HUES6 (cell line): ENCODE measurements at regions not wholly inside any gene's neighbourhood (a gene's known extent, or its start where the extent isn't known, plus 50 kb on each side); places are given as distances from the start of the nearest gene placed in this dataset.

Experiments used
- H3K27ac ChIP-seq: 2 replicates; pipeline ENCODE4 v1.7.0; 2013; ENCODE audit warnings: low read depth, mild to moderate bottlenecking, low read length, inconsistent platforms
- H3K27me3 ChIP-seq: 2 replicates; pipeline ENCODE4 v1.6.1; 2013; ENCODE audit warnings: low read length; ENCODE audit not compliant: control insufficient read depth, insufficient read depth
- H3K36me3 ChIP-seq: 2 replicates; pipeline ENCODE4 v1.6.1; 2013; ENCODE audit warnings: low read length; ENCODE audit not compliant: control insufficient read depth, insufficient read depth
- H3K4me1 ChIP-seq: 2 replicates; pipeline ENCODE4 v1.6.1; 2013; ENCODE audit warnings: low read length; ENCODE audit not compliant: control insufficient read depth, insufficient read depth
- H3K4me3 ChIP-seq: 2 replicates; pipeline ENCODE4 v1.5.1; 2013; ENCODE audit warnings: low read depth, low read length
- H3K9ac ChIP-seq: one replicate; pipeline ENCODE4 v1.6.1; 2013; ENCODE audit warnings: mild to moderate bottlenecking, low read length
- H3K9me3 ChIP-seq: 2 replicates; pipeline ENCODE4 v1.6.1; 2013; ENCODE audit warnings: low read depth, low read length; ENCODE audit not compliant: control insufficient read depth, insufficient read depth

DNA sequence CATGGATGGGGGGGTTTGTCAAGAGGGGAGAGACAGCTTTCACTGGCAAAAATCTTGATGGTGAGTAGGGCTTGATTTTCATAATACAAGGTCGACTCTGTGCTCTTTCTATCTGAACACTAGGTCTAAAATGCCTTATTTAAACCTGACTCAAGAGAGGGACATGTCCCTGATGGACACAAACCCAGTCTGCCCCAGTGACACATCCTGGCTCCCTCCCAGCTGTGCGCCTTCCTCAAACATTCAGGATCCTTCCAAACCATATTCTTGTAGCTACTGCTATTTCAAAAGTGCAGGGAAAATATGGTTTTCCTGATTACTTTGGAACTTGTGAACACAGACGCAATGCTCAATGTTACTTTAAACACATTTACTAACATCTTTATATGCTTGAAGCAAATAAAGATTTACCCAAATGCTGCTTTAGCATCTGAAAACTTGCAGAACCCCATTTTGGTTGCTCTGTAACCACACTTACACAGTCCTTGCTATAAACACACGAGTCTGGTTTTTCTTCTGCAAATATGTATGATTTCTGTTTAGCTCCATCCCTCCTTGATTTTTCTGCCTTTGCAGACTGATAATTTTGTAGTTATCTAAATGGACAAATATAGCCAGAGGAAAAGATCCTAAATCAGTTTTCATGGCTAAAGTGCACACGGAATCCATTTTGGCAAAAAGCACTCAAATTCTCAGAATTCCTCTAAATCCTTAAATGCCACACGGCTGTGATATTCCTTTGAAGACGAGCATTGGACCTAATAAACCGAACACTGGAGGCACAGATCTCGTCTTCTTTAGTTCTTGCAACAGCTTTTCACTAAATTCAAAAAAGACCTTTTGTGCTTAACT, 499.9 kb upstream of the ZFHX3 start:
- Histone ChIP-seq H3K9ac (no peak overlapping the region), H3K9me3 (no peaks in the 10 kb centered on the region), H3K36me3 (no peaks in the 10 kb centered on the region), H3K4me1 (0 out of 2 replicates have a peak, but pooled peaks cover 11% of the 10 kb centered on the region), H3K4me3 (no peak overlapping the region), H3K27me3 (no peaks in the 10 kb centered on the region), H3K27ac (no peak overlapping the region)

DNA sequence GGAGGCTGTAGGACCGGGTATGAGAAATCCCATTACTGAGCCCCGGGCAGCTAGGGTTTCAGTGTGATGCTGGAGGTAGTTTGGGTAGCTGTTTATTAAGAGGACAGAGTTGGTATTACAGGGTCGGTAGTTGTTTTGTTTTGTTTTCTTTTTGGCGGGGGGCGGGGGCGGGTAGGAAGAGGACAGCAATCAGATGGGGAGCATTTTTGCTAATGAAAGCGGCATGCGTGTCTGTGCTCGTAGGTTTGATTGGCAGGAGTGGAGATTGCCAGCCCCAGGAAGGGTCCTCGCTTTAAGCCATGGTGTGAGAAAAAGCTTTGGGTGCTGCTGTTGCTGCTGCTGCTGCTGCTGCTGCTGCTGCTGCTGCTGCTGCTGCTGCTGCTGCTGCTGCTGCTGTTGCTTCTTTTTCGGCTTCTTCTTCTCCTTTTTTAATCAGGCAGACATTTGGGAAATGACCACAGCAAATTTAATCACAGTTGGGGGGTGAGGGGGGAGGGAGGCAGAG, 498.5 kb upstream of the ZFHX3 start:
- Histone ChIP-seq H3K4me3 (no peak overlapping the region), H3K9me3 (no peaks in the 10 kb centered on the region), H3K36me3 (no peaks in the 10 kb centered on the region), H3K9ac (no peak overlapping the region), H3K27ac (no peak overlapping the region), H3K27me3 (no peaks in the 10 kb centered on the region), H3K4me1 (0 out of 2 replicates have a peak, but pooled peaks cover 11% of the 10 kb centered on the region)

DNA sequence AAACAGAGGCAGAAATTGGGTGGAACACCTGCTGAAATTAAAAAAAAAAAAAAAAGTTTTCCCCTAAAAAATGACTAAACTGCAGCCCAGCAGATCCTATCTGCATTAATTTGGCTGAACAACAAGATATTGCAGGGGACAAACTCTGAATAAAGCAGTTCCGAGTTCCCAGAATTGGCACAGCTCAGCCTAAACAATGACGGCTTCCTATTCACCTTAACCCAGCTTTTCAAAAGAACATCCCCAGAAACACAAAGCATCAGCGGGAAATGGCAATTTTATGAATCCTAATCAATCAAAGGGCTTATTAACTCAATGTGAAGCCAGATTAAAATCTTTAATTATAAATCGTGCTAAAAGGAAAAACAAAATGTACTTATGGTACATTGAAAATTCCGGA, 497.8 kb upstream of the ZFHX3 start:
- H3K4me3 ChIP-seq, result no peak overlapping the region
- no peaks in the 10 kb centered on the region for H3K27me3 ChIP-seq
- H3K9me3 ChIP-seq, result no peaks in the 10 kb centered on the region
- no peak overlapping the region for H3K9ac ChIP-seq
- no peak overlapping the region for H3K27ac ChIP-seq
- no peaks in the 10 kb centered on the region for H3K36me3 ChIP-seq
- H3K4me1 ChIP-seq, result 0 out of 2 replicates have a peak, but pooled peaks cover 11% of the 10 kb centered on the region

DNA sequence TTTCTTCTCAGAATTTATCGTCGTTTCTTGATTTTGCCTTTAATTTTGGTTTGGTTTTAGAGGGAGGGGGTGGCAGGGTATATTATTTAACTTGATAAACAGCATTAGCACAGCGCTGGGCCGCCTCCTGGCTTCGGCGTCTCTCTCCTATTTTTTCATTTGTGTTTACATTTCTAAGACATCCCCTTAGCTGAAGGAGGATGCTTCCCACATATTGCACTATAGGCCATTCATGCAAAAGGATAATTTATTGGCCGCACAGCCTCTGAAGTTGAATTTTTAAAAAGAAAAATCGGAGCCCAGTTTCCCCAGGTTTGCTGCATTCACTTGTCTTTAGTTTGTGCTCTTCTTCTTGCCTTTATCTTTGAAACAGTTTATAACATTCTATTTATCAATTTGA, 497.4 kb upstream of the ZFHX3 start:
- Histone ChIP-seq H3K9me3 (no peaks in the 10 kb centered on the region), H3K9ac (no peak overlapping the region), H3K36me3 (no peaks in the 10 kb centered on the region), H3K27ac (no peak overlapping the region), H3K27me3 (no peaks in the 10 kb centered on the region), H3K4me3 (no peak overlapping the region), H3K4me1 (0 out of 2 replicates have a peak, but pooled peaks cover 11% of the 10 kb centered on the region)

DNA sequence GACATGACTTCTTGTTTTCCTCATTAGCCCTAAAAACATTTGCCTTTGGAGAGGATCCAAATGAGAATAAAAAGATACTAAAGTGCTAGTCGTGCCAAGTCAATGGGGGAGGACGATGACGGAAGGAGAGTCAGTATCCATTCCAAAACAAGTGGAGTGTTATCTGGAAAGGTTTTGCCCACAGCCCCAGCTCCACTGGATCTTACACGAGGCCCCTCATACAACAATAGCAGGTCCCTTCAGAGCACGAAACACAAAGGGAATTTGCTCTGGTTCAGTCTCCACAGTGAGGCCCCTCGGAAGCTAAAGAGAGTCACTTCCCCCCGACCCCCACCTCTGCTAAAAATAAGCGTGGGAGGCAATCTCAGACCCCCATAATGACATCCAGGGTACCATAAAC, 496.9 kb upstream of the ZFHX3 start:
- no peaks in the 10 kb centered on the region for H3K27me3 ChIP-seq
- no peak overlapping the region for H3K4me3 ChIP-seq
- no peak overlapping the region for H3K9ac ChIP-seq
- H3K27ac ChIP-seq, result no peak overlapping the region
- H3K36me3 ChIP-seq, result no peaks in the 10 kb centered on the region
- H3K4me1 ChIP-seq, result 0 out of 2 replicates have a peak, but pooled peaks cover 11% of the 10 kb centered on the region
- H3K9me3 ChIP-seq, result no peaks in the 10 kb centered on the region

DNA sequence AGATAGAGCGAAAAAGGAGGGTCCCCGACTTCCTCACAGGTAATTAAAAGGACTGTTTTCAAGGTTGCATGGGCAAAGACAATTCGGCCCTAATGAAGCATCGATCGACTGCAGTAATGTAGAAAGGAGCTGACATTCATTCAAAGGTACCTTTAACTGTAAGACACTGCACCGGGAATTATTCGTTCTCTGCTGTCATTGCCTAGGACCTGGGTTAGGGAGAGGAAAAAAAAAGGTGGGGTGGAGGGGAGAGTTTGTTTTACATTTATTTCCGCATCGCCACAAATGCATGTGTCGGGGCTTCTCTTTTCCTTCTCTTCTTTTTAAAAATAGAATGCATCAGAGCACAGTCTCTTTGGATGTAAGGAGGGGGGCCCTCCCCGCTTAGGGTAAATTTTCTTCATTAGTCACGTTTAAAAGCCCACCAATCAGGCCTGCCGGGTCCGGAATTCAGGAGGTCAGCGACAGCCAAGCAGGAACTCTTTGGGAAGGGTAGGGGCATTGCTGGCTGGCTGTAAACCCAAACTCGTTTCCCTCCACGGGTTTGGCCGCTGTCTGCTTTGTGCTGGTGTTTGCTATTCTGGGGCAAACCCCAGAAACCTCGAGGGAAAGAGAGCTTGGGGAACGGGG, 496.2 kb upstream of the ZFHX3 start:
- Histone ChIP-seq H3K27me3 (no peaks in the 10 kb centered on the region), H3K4me3 (no peak overlapping the region)

DNA sequence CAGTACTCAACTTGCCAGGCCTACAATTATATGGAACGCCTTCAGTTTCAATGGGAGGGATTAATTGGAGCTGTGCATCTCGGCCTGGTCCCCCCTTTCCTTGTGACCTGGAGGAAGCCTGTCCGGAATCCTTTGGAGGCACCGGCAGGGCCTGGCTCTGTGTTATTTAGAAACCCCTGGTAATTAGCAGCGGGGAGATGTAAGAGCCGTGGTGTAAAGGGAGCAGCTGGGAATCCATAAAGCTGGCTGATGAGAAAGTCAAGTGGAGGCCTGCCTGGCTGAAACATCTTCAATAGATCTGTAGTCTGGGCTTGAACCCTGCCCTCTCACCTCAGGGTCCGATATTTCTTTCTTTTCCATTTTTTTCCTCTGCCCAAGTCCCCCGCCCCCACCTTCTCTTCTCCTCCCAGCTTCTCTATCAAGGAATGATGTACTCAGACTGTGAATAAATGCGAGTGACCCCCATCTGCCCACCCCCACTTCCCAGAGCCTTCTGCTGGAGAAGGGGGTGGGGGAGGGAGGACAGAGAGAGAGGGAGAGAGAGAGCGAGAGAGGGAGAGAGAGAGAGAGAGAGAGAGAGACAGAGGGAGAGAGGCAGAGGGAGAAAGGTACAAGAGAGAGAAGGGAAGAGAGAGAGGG, 495.5 kb upstream of the ZFHX3 start:
- Histone ChIP-seq H3K9ac (no peak overlapping the region), H3K9me3 (no peaks in the 10 kb centered on the region), H3K36me3 (no peaks in the 10 kb centered on the region), H3K27ac (no peak overlapping the region), H3K27me3 (no peaks in the 10 kb centered on the region), H3K4me1 (0 out of 2 replicates have a peak, but pooled peaks cover 11% of the 10 kb centered on the region), H3K4me3 (no peak overlapping the region)

More for the DNA sequence above, 496.2 kb upstream of the ZFHX3 start:
- H3K27ac ChIP-seq, result no peak overlapping the region
- no peak overlapping the region for H3K9ac ChIP-seq
- H3K36me3 ChIP-seq, result no peaks in the 10 kb centered on the region
- H3K9me3 ChIP-seq, result no peaks in the 10 kb centered on the region
- H3K4me1 ChIP-seq, result 0 out of 2 replicates have a peak, but pooled peaks cover 11% of the 10 kb centered on the region

DNA sequence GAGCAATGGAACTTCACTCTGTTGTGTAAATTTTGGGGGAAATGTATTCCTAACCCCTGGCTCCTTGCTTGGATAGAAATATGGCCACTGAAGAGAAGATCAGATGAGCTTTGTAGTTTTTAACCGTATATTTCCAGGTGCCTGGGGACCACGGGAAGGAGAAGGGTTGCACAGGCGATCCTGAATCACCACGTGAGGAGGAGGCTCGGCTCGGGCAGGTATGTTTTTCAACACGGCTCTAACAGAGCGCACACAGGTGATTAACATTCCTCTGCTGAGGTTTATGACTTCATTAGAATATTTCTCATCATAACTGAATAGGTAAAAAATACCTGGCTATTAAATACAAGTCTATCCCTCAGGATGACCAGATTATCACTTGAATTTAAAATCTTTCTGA, 495.0 kb upstream of the ZFHX3 start:
- 0 out of 2 replicates have a peak, but pooled peaks cover 11% of the 10 kb centered on the region for H3K4me1 ChIP-seq
- H3K9me3 ChIP-seq, result no peaks in the 10 kb centered on the region
- H3K27me3 ChIP-seq, result no peaks in the 10 kb centered on the region
- H3K4me3 ChIP-seq, result no peak overlapping the region
- H3K36me3 ChIP-seq, result no peaks in the 10 kb centered on the region
- H3K27ac ChIP-seq, result no peak overlapping the region
- no peak overlapping the region for H3K9ac ChIP-seq

DNA sequence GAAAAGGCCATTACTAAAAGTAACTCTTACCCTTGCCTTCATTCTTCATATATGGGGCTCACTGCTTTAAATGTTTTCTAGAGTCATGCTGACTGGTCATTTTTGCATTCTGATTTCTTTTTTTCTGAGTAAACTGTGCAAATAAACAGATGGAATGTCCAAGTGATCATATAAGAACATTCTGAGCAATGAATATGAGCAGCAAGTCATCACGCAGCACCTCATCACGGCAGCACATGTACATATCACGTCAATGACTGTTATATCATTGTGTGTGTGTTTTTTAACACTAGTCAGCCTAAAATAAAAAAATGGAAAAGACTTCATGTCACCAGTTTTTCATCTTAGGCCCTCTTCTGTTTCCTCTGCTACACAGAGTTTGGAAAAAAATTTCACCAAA, 490.0 kb upstream of the ZFHX3 start:
- H3K36me3 ChIP-seq, result no peaks in the 10 kb centered on the region
- no peaks in the 10 kb centered on the region for H3K4me1 ChIP-seq
- H3K9me3 ChIP-seq, result no peaks in the 10 kb centered on the region
- no peak overlapping the region for H3K9ac ChIP-seq
- no peak overlapping the region for H3K27ac ChIP-seq
- no peaks in the 10 kb centered on the region for H3K27me3 ChIP-seq
- H3K4me3 ChIP-seq, result no peak overlapping the region

DNA sequence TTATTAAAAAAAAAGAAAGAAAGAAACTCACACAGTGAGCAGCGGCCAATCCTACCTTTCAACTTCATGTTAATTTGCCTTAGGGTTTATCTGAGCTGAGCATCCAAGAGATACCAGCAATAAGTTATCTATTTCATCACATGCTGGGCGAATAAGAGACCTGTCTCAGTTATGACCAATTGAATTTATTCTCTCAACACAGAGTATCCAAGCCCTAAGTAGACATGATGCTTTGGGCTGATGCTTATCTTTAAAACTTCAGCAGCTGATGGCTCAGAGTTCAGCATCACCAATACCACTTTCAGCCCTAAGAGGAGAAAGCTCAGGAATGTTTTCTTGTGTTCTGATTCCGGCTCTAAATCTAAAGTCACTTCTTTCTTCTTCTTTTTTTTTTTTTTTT, 489.0 kb upstream of the ZFHX3 start:
- Histone ChIP-seq H3K27ac (no peak overlapping the region), H3K9me3 (no peaks in the 10 kb centered on the region), H3K4me1 (no peaks in the 10 kb centered on the region), H3K9ac (no peak overlapping the region), H3K27me3 (no peaks in the 10 kb centered on the region), H3K36me3 (no peaks in the 10 kb centered on the region), H3K4me3 (no peak overlapping the region)

DNA sequence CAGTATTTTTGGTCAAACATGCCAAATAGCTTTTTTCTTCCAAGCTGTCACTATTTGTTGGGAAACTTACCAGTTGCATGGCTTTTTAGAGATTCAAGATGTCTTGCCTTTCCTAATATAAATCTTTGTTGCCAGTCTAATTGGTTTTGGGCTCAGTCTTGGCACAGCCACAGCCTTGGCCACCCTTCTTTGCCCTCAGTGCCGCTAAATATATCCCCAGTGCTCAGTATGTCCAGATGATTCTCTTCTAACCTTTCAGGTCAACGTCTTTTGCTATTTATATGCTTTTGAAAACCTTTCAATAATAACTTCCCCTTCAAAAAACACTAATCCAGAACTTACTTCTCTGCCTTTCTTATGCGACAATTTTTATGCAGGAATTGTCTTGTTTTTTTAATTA, 483.1 kb upstream of the ZFHX3 start:
- H3K36me3 ChIP-seq, result no peaks in the 10 kb centered on the region
- no peak overlapping the region for H3K27ac ChIP-seq
- H3K4me3 ChIP-seq, result no peak overlapping the region
- no peaks in the 10 kb centered on the region for H3K9me3 ChIP-seq
- H3K27me3 ChIP-seq, result no peaks in the 10 kb centered on the region
- H3K4me1 ChIP-seq, result no peaks in the 10 kb centered on the region
- H3K9ac ChIP-seq, result no peak overlapping the region
